22Rv1 (cell line): ENCODE measurements at regions not wholly inside any gene's neighbourhood (a gene's known extent, or its start where the extent isn't known, plus 50 kb on each side); places are given as distances from the start of the nearest gene placed in this dataset.

Source experiments
- CTCF ChIP-seq: fragments of 450-650 bp; IDR thresholded peaks from 2 replicates; pipeline ENCODE4 v1.5.1; 2017; ENCODE audit warnings: mild to moderate bottlenecking
- ZFX ChIP-seq: fragments of 450-650 bp; IDR thresholded peaks from 2 replicates; pipeline ENCODE4 v1.6.1; 2017; ENCODE audit warnings: antibody characterized with exemption, borderline replicate concordance

- no peak for TF ChIP-seq CTCF
- no peak for TF ChIP-seq ZFX
Observed at GRCh38 chr11:97850701-97851100, 1170.0 kb upstream of the CNTN5 start.
